IPS-18a (cell line): ENCODE measurements at regions not wholly inside any gene's neighbourhood (a gene's known extent, or its start where the extent isn't known, plus 50 kb on each side); places are given as distances from the start of the nearest gene placed in this dataset.

Experiments used
- H3K27ac ChIP-seq: one replicate; pipeline ENCODE4 v1.5.1; 2013; ENCODE audit warnings: low read length
- H3K27me3 ChIP-seq: one replicate; pipeline ENCODE4 v1.6.1; 2013; ENCODE audit warnings: mild to moderate bottlenecking, low read length; ENCODE audit not compliant: control insufficient read depth, insufficient read depth
- H3K36me3 ChIP-seq: one replicate; pipeline ENCODE4 v1.6.1; 2013; ENCODE audit warnings: low read depth, low read length; ENCODE audit not compliant: control insufficient read depth
- H3K4me1 ChIP-seq: one replicate; pipeline ENCODE4 v1.6.1; 2013; ENCODE audit warnings: low read depth, low read length; ENCODE audit not compliant: control insufficient read depth
- H3K4me3 ChIP-seq: one replicate; pipeline ENCODE4 v1.5.1; 2013; ENCODE audit warnings: low read length
- H3K9ac ChIP-seq: one replicate; pipeline ENCODE4 v1.6.1; 2013; ENCODE audit warnings: mild to moderate bottlenecking, low read length, moderate library complexity
- H3K9me3 ChIP-seq: one replicate; pipeline ENCODE4 v1.6.1; 2013; ENCODE audit warnings: low read depth, low read length; ENCODE audit not compliant: control insufficient read depth

DNA sequence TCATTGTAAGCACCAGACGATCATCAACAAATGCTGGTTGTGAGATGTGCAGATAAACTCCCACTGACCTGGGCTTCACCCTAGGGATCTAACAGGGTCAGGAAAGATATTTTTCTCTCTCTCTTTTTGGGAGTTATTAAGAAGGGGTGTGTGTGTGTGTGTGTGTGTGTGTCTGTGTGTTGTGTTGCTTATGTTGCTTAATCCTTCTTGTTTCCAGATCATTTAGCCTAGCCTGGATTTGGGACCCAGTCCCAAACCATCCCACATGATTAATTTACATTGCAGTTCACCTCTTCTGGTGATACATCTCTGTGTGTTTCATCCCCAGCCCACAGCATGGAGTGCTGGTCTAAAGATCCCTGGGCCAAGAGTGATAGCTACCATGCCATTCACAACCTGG, 122.8 kb upstream of the IPO9 start:
- no peak overlapping the region for H3K27ac ChIP-seq
- H3K9me3 ChIP-seq, result no peaks in the 10 kb centered on the region
- no peak overlapping the region for H3K4me3 ChIP-seq
- H3K36me3 ChIP-seq, result no peaks in the 10 kb centered on the region
- H3K27me3 ChIP-seq, result no peaks in the 10 kb centered on the region
- H3K9ac ChIP-seq, result no peak overlapping the region
- H3K4me1 ChIP-seq, result peaks cover 11% of the 10 kb centered on the region

DNA sequence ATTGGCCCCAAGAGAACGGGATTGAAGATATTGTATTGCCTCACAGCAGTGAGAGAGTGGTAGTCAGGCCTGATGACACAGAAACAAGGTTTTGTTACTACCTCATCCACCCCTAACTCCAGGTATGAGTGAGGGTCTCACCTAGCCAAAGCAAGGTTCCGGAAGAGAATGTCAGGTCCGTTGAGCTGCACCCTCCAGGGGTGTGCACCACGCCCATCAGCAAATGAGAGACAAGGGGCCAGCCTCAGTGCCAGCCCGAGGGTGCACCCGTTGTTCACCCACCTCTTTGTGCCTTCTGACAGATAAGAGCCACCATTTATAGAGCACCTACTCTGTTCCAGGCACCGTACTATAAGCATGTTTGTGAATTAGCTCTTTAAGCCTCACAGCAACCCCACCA, 121.9 kb upstream of the IPO9 start:
- Histone ChIP-seq H3K27me3 (no peaks in the 10 kb centered on the region), H3K9me3 (no peaks in the 10 kb centered on the region), H3K36me3 (no peaks in the 10 kb centered on the region), H3K27ac (no peak overlapping the region), H3K4me3 (no peak overlapping the region), H3K4me1 (peaks cover 11% of the 10 kb centered on the region), H3K9ac (no peak overlapping the region)

DNA sequence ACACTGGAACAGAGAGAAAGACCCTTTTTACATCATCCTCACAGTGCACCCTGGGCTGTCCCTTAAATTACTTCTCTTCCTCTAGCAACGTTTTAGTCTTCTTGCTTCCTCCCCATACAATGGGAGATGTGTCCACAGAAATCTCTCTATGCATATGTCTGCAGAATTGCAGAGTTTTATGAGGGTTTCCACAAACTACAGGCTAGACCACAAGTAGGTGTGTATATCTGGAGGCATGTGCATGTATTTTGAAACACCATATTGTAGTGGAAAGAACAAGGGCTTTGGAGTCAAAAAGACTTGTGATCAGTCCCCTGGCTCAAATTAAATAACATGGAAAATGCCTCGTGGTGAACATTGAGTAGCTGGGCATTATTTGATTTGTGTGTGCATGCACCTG, 121.3 kb upstream of the IPO9 start:
- H3K36me3 ChIP-seq, result peaks cover under 1% of the 10 kb centered on the region
- H3K4me3 ChIP-seq, result no peak overlapping the region
- H3K27ac ChIP-seq, result no peak overlapping the region
- no peaks in the 10 kb centered on the region for H3K27me3 ChIP-seq
- H3K4me1 ChIP-seq, result peaks cover 11% of the 10 kb centered on the region
- H3K9ac ChIP-seq, result no peak overlapping the region
- no peaks in the 10 kb centered on the region for H3K9me3 ChIP-seq

DNA sequence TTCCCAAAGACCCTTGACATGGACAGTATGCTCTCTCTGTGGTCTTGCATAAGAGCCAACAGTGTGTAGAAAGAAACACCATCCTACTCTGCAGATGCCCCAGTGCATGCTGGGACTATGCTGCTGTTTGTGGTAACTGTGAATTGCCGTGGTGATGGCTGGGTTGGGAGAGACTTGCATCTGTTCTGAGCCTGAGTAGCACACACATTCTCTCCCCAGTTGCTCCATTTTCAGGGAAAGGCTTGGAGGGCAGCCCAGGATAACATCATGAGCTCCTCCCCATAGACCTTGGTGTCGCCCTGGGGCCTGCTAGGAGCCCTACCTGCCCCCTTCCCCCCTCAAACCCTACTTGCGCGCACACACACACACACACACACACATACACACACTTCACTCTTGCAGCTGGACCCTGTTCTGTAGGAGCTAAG, 120.9 kb upstream of the IPO9 start:
- Histone ChIP-seq H3K36me3 (peaks cover 5% of the 10 kb centered on the region), H3K9me3 (no peaks in the 10 kb centered on the region), H3K27me3 (no peaks in the 10 kb centered on the region), H3K4me3 (no peak overlapping the region), H3K9ac (no peak overlapping the region), H3K27ac (no peak overlapping the region), H3K4me1 (peaks cover 10% of the 10 kb centered on the region)

DNA sequence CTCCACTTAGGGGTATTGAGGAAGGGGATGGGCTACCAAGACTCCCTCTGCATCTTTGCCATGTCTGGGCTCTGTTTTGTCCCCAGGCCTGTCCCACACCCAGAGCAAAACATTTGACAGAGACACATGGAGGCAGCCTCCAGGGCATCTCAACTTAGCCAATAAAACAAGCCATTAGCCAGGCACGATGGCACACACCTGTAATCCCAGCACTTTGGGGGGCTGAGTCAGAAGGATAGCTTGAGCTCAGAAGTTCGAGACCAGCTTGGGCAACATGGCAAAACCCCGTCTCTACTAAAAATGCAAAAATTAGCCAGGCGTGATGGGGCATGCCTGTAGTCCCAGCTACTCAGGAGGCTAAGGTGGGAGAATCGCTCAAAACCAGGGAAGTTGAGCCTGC, 120.3 kb upstream of the IPO9 start:
- H3K9me3 ChIP-seq, result no peaks in the 10 kb centered on the region

DNA sequence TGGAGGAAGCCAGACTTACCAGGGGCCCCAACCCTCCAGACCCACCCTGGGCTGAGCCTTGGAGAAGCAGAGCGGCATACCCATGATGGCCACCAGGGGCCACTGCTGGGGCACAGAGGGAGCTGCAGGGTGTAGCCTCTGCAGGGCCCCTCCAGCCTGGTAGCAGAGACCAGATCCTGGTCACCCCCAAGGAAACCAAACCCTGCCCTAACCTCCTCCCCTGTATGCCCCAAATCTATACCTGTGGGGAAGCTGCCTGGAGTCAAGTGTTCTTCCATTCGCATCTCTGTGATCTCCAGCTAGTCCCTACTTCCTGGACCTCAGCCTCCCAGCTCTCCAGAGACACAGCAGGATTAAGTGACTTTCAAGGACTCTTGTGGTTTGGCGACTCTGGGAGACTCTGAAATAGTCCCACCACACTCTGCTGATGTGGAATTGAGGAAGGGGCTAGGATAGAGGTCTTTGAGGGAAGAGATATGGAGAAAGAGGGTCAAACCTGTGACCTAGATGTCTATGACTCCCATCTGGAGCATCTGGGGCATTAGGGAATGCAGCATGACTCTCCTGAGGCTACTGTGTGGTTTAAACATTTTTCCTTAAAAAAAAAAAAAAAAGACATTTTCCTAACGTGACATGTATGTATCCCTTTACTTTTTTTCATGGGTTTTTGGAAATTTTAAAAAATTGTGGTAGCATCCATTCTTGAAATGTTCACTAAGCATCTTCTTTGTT, 119.2 kb upstream of the IPO9 start:
- Histone ChIP-seq H3K27me3 (no peaks in the 10 kb centered on the region), H3K27ac (no peak overlapping the region), H3K36me3 (peaks cover 7% of the 10 kb centered on the region), H3K9ac (no peak overlapping the region), H3K4me3 (no peak overlapping the region), H3K4me1 (peaks cover 3% of the 10 kb centered on the region), H3K9me3 (no peaks in the 10 kb centered on the region)

More for the DNA sequence above, 120.3 kb upstream of the IPO9 start:
- H3K4me1 ChIP-seq, result peaks cover 7% of the 10 kb centered on the region
- peaks cover 7% of the 10 kb centered on the region for H3K36me3 ChIP-seq
- H3K27ac ChIP-seq, result no peak overlapping the region
- no peak overlapping the region for H3K4me3 ChIP-seq
- H3K27me3 ChIP-seq, result no peaks in the 10 kb centered on the region
- no peak overlapping the region for H3K9ac ChIP-seq

DNA sequence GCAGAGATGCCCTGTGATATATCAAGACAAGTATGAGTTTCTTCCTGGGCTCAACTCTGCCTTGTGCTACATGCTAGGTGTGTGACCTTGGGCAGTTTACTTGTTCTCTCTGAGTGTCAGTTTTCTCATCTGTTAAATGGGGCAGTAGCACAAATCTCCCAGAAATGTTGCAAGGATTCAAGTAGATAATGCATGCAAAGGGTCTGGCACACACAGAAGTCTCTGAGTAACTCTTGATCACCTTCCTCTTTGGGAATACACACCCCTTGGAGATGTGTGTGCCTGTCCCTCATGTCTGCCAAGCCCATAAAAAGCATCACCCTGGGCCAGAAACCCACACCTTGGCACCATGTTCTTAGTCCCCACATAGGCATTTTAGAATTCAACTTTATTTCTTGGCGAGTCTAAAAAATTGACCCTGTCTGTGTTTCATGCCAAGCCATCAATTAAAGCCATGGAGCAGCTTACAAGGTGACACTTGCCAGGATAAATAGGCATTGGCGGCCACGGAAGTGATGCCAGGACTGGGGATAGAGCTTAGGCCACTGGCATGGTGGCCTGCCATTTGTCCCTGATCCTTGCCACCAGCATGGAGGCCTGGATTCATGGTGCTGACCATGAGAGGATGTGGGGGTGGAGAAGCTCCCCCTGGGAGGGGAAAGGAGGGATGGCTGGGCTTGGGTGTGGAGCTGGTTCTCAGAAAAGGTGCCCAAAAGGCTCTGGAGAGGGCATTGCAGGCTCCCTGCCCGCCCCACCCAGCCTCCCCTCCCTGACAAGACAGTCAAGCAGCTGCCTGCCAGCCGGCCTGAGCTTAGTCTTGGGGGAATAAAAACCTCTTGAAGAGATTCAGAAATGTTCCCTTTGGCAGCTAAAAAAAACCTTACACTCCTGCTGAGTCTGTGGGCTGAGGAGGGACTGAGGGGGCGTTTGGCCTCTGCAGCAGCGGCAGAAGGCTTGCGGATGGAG, 118.0 kb upstream of the IPO9 start:
- peaks cover 7% of the 10 kb centered on the region for H3K36me3 ChIP-seq
- H3K27ac ChIP-seq, result no peak overlapping the region
- H3K4me3 ChIP-seq, result no peak overlapping the region
- H3K9me3 ChIP-seq, result no peaks in the 10 kb centered on the region
- peaks cover 3% of the 10 kb centered on the region for H3K4me1 ChIP-seq
- H3K9ac ChIP-seq, result no peak overlapping the region
- no peaks in the 10 kb centered on the region for H3K27me3 ChIP-seq

DNA sequence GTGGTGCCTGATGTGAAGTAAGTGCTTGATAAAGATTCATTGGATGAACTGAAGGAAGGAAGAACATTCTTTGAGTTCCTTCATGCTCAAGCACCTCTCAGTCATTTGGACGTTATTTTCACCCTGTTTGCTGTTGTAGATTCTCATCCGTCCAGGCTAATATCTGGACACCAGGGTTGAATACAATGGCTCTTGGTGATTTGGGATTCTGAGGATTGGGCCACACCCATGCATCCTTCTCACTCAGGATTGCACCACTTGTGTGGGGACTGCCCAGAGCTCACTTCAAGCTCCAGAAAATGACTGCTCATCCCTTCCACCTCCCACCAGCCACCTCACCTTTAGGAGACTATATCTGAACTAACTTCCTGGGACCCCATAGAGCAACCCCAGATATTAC, 117.1 kb upstream of the IPO9 start:
- Histone ChIP-seq H3K4me1 (peaks cover 3% of the 10 kb centered on the region), H3K27me3 (no peaks in the 10 kb centered on the region), H3K9ac (no peak overlapping the region), H3K9me3 (no peaks in the 10 kb centered on the region), H3K36me3 (peaks cover 7% of the 10 kb centered on the region), H3K27ac (no peak overlapping the region), H3K4me3 (no peak overlapping the region)

DNA sequence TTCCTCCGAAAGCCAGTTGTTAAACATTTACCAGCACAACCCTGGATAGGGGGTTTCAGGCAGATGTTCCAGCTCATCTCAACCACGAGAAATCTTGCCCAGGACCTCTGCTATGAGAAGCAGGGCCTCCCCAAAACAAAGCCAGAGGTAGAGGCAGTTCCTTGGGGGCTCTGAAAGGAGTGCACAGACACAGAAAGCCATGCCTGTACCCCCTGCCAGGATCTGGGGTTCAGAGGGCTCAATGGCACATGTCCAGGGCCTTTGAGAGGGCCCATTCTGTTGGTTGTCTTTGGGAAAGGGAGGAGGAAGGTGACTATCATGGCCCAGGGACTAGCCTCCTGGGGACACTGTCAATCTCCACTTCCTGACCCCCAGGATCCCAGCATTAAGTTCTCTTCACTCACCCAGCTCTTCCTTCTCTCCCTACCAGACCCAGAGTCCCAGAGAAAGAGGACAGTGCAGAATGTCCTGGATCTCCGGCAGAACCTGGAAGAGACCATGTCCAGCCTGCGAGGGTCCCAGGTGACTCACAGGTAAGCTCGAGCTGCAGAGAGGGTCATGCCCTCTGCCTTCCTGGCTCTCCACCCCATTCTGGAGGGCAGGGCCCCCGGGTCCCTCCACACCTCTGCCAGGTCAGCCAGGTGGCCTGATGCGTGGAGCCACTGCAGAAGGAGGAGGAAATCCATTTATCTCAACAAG, 116.4 kb upstream of the IPO9 start:
- H3K9ac ChIP-seq, result no peak overlapping the region
- H3K27ac ChIP-seq, result no peak overlapping the region
- peaks cover 3% of the 10 kb centered on the region for H3K4me1 ChIP-seq
- no peaks in the 10 kb centered on the region for H3K27me3 ChIP-seq
- H3K36me3 ChIP-seq, result peaks cover 7% of the 10 kb centered on the region
- H3K9me3 ChIP-seq, result no peaks in the 10 kb centered on the region
- no peak overlapping the region for H3K4me3 ChIP-seq

DNA sequence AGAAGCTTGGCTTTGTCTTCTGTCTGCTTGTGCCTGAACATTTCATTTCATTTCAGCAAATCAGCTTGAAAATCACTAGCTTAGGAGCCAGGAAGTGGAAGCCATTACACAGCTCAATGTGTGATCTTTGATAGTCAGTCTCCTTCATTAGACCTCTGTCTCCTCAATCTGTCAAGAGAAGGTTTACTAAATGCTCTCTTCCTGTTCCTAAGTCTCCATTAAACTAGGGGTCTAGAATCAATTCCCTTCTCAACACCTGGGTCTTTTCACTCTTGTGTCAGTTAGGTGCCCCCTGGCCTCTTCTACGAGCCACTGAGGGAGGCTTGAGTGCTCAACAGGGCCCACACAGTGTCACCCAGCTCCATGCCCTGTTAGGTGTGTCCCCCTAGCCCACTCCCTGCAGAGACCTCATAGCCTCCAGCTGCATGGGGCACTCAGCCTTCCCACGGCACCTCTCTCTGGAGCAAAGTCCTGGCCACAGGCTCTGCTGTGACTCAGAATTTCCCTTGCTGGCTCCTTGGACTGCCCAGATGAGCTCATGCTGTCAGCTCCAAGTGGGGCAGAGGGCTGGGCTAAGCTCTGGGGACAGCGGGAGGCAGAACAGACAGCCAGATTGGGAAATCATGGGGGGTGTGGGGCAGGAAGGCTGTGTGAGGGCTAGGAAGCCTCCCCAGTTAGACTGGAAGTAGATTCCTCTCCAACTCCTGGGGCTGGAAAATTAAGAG, 115.7 kb upstream of the IPO9 start:
- H3K4me3 ChIP-seq, result no peak overlapping the region
- no peak overlapping the region for H3K27ac ChIP-seq

More for the DNA sequence above, 115.7 kb upstream of the IPO9 start:
- Histone ChIP-seq H3K9me3 (no peaks in the 10 kb centered on the region), H3K36me3 (peaks cover 7% of the 10 kb centered on the region), H3K27me3 (no peaks in the 10 kb centered on the region), H3K4me1 (peaks cover 3% of the 10 kb centered on the region), H3K9ac (no peak overlapping the region)
